OCI-LY7 (cell line): ENCODE measurements at regions not wholly inside any gene's neighbourhood (a gene's known extent, or its start where the extent isn't known, plus 50 kb on each side); places are given as distances from the start of the nearest gene placed in this dataset.

Experiments used
- CTCF ChIP-seq: fragments of 200-600 bp; sonication (generic); conservative IDR thresholded peaks from 2 replicates; pipeline ENCODE4 v1.5.1; 2014; ENCODE audit warnings: mild to moderate bottlenecking, antibody characterized with exemption, low read length, moderate library complexity, mixed read lengths
- EZH2phosphoT487 ChIP-seq: fragments of 200-600 bp; sonication (generic); IDR thresholded peaks from 2 replicates; pipeline ENCODE4 v1.6.1; 2018; ENCODE audit warnings: low read depth, borderline replicate concordance, mild to moderate bottlenecking, mixed run types, antibody characterized with exemption, low read length, moderate library complexity, mixed read lengths

GRCh38 chr6:23036406-23036983, 467.1 kb downstream of the HDGFL1 start:
- TF ChIP-seq CTCF, result no peak
- no peak for TF ChIP-seq EZH2phosphoT487
